ENCODE measurements at regions not wholly inside any gene's neighbourhood (a gene's known extent, or its start where the extent isn't known, plus 50 kb on each side); places are given as distances from the start of the nearest gene placed in this dataset.

DNA sequence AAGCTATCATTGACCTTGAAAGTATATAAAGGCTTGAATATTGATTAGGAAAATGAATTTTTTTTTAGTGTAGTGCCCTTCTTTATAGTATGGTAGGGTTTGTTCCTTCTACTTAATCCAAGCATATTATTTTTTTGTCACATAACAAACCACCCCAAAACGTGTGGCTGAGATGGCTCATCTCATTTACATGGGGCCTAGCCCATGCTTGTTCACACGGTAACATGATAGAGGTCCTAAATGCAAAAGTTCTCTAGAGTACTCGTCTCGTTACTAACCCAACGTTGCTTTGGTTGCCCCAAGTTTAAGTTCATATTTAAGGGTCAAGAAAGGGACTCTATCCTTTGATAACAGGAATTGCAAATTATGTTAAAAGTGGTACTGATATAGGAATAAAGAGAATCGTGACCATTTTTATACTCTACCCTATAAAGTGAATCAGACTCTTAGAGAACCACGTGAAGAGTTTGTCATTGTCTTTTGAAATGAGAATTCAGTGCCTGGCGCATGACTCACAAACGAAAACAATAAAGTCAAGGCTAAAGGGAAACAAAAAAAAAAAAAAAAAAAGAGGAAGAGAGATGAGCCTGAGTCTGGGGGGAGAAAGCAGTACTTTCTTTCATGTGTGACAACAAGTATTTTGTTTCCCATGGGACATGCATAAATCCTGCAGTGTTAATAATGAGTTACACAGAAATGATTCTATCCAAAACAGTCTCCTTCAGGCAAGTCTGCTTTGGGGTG, 402.8 kb upstream of the NWD2 start:
- no peak for DNase-seq

DNA sequence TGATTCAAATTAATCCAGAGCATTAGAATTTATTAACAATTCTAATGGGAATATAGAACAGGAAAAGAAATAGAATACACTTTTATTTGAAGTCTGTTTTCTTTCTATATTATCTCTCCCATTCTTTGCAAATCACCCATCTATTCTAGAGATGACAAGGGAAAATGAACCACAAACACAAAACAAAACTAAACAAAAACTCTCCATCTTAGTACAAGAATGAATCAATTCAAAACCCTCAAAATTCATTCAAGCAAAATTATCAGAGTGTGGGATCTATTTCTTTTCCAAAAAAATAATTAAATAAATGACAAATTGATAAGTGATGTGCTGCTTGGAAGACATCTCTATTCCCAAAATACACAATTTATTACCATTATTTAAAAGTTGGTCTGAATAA, 400.1 kb upstream of the NWD2 start:
- DNase-seq: no peak

DNA sequence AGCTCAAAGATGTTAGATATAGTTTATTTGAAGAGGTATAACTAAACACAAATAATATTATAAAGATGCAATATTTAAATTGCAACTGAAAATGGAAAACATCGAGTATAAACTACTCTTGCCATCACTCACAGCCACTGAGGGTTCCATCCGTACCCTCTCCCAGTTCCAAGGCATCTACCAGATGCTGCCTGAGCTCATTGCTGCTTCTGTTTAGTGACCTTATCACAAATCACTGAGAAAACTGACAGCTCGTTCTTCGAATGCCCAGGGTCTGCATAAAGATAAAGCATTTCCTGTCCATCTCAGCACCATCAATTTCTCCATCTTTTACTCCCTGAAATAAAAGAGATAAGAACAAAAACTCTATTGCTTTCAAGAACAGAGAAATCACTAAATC, 391.7 kb upstream of the NWD2 start:
- no peak for DNase-seq

DNA sequence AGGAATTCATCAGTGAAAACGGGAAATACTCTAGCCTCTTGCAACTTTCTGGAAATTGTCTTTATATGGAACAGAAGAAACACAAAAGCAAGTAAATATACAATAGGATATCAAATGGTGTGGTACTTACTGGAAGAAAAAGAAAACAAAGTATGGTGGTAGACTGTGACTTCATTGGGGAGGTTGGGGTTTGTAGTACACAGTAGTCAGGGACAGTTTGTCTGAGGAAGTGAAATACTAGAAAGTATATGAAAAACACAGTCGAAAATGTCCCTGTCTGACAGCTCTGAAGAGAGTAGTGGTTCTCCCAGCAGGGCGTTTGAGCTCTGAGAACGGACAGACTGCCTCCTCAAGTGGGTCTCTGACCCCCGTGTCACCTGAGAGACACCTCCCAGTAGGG, 390.0 kb upstream of the NWD2 start:
- DNase-seq: no peak

DNA sequence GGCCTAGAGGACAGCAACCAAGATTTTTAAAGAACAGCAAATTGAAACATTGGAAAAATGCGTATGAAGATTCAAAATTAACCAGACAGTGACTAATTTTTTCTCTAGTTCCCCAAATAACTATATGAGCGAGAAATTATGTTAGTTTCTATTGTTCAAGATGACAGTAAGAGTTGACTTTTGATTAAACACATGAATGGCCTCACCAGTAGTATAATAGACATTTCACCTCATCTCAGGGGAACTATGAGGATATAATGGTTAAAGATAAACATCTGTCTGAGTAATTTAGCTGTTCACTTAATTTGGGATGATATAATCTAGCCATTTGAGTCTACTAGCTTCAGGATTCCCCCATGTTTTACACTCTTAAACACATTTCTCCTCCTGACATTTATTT, 380.9 kb upstream of the NWD2 start:
- DNase-seq: no peak

DNA sequence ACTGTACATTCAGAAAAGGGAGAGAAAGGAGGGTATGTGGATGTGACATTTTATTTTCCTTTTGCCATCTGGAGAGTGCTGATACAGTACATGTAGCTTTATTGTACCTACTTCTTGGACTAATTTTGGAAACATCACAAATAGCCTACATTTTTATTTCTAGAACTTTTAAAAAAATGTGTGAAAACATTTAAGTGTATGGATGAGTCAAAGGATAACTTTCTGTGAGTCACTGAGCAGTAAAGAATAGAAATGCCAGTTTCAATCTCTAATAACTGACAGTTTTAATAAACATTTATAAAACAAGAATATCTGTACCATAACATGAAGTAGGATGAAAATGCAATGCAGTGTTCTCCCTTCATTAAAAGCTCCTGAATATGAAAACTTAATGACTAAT, 374.4 kb upstream of the NWD2 start:
- no peak for DNase-seq

DNA sequence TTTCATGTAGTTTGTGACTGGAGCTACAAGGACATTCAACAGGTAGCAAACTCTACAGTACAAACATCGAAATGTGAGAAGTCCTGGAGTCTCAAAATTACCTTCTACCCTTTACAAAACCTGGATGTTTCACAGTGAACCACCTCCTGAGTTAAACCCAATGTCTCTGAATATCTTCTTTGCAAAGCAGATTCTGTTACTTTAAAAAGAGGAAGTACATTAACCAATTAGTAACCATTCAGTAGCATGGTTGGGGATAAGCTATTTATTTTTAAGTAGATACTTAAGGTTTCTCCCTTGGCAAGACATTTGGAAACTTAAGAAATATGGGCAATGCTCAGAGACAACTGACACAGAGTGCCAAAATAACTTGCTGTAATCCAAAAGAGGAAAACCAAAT, 371.9 kb upstream of the NWD2 start:
- DNase-seq: no peak

DNA sequence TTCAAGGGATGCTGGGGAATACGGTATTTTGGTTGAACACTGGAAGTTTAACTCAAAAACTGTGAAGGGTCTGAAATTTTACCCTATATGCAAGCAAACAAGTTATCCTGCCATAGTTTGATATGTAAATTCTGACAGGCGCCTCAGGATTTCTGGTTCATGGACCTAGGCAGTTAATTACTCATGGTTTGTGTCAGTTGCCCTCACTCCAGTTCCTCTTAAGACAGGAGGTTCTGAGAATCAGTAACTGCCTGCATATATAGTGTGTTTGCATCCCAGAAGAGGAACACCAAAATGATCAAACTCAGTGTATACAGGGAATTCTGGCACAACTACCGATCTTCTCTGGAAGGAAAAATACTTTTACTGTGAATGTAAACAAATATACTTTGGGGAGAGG, 360.4 kb upstream of the NWD2 start:
- DNase-seq: no peak

DNA sequence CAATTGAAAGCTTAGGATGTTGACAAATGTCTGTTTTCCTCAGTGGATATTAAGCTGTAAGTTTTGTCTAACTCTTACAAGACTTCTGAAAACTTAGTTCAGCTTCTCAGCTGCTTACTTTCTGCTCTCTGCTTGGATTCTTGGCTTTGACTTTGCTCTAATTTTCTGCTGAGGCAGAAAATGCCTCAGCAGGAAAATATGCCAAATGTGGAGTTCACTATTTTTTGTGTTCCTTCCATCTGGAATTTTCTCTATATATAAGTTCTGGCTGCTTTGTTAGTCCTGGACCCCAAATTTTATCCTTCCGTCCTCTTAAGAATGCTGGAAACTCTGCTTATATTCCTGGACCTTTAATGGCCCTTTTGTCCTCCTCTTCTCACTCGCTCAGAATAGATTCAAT, 352.6 kb upstream of the NWD2 start:
- DNase-seq: no peak

DNA sequence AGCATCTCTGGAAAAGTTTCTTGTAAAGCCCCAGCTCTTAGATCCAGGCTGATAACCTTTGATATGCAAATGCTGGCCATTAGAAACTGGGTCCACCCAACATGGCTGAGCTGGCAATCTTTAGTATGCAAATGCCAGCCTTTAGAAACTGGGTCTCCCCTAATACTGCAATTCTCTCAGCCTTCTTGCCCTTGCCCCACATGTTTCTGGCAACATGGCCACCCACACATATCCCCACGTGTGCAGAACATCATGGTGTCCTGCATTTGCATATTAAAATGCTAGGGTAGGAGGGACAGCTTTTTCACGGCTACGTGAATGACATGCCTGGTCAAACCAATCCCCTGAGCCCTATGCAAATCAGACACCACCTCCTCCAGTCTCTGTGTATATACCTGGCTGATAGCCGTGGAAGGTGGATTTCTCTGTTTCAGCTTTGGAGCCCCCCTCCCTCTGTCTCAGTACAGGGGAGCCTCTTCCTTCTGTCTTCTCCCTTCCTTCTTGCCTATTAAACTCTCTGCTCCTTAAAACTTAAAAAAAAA, 344.0 kb upstream of the NWD2 start:
- no peak for DNase-seq

DNA sequence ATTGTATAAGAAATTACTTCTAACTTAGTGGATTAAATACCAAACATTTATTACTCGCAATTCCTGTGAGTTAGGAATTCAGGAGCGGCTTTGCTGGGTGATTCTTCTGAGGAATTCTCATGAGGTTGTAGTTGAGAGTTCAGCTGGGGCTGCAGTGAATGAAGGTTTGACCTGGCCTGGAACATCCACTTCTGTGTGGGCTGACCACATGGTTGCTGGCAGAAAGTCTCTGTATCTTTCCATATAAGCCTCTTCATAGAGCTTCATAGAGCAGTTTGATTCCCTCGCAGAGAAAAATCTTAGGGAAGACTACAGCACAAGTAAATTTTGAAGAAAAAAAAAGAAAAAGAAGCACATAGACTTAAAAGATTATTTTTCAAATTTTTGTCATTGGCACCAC, 339.7 kb upstream of the NWD2 start:
- DNase-seq: no peak

DNA sequence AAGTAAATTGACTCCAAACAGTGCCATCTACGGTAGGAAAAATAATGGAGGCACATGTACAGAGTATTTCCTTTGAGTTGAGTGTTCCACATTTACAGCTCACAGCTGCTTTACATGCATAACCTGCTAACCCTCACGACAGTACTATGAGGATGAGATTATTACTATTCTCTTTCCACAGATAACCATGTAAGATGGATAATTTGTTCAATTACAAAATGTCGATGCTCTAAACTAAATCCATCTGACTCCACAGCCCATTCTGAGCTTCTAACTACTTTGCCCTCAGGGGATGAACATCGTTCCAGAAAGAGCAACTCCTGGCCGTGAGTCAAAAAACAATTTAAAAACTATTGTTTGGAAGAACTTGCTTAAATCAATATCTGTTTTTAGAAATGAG, 330.4 kb upstream of the NWD2 start:
- DNase-seq: no peak

DNA sequence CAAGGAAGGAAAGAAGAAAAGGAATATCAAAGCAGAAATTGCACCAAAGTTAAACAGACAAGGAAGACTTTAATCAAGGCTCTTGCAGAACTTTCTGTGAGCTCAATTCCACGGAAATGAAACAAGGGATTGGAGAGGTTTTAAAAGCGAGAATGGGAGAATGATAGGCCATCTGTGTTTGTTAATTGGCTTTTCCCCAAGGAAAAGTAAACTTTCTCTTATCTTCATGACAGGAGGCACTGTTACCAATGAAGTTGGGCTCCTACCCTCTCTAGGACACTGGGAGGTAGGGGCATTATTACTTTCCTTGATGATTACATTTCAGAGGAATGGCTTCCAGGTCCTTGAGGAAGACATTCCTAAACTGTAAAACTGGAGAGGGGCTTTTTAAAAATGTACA, 328.8 kb upstream of the NWD2 start:
- DNase-seq: no peak

DNA sequence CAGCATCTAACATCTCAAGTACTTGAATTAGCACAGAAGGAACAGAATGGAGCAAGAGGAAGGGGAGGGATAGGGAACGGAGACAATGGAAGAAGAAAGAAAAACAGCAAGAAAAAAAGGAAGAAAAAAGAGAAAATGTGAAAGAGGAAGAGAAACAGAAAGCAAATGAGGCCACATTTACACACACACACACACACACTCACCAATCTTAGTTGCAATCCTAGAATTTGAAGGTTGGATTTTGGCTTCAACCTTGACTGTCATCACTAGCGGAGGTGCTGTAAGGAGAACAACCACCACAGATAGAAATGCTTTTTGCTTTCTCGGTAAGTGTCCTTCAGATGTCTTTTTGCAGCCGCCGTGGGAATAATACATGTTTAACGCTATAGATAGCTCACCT, 327.1 kb upstream of the NWD2 start:
- DNase-seq: no peak

DNA sequence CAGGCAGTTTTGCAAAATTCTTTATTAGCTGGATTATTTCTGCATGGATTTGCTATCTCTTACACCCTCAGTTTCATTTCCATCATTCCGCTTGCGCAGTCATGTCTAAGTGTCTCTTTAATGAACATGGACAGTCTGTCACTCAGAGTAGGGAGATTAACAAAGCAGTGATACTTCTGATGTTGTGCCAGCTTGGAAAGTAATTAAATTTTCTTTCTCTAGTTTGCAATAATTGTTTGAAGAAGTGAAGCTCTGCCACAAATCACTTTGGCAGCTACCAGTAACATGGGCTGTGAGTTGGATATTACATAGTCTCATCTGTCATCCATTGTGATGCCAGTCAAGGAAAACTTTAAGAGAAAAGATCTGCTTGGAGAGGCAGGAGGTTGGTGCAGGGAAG, 324.8 kb upstream of the NWD2 start:
- DNase-seq: no peak

DNA sequence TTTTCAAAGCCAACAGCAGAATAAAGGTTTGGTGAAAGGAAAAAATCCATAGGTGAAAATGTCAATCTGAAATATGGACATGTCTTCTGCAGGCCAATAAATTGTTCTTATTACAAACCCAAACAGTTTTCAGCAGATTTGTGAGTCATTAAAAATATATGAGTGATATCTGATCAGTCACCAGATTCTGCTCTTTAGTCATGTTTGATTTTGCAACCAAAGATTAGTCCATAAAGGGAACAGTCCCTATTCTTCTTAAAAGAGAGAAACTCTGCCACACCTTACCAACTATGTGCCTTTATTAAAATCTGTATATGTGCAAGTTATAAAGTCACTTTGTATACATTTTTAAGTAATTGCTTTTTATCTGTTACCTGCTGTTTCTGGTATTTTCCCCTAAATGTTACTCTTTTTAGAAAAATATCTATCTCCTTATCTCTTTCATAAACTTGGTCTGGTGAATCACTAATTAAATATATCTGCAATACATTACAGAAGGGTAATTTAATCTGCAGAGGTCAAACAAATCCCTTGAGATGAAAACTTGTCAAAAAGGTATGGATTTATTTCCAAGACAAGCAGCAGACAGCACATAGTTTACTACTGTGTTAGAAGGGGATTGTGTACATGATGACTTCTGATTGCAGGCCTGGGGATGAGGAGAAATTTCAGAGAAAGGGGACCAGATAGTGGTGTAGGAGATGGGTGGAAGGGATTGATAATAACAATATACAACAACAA, 322.9 kb upstream of the NWD2 start:
- no peak for DNase-seq

DNA sequence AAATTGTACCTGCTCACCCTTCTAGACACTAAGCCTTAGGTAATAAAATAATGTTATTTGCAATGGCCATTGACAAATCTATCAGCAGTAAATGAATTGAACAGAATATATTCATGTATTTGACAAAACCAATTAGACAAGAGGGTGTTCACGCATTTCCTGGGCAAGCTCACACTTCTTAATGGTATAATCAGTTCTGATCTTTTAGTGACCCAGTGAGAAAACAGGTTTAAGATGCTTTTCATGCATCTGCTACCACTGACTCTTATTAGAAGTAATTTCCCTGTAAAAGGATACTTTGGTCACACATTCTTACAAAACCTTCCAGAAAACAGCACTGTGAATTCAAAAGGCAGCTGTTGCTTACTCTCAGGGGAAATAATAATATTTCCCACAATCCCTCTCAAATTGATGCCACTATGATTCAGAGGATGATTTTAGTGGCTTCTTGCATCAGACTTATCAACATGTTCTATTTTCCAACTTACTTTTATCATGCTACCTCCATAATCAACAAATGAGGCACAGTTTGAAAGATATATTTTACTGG, 313.9 kb upstream of the NWD2 start:
- no peak for DNase-seq

DNA sequence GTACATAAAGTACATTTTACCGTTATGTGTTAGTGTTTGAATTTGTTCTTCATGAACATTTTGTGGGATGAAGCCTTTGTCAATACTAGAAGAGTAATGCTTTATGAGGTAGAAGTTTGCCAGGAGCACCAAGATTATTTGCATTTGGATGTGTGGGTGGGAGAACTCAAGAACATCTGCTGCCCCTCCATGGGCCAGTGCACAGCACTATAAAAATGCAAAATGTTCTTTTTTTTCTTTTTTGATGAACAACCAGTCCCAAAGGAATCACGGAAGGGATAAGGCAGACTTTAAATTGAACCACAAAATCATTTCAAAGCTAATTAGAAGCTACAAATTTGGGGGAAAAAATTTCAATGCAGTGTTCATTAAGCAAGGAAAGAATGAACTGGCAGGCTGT, 300.3 kb upstream of the NWD2 start:
- no peak for DNase-seq

DNA sequence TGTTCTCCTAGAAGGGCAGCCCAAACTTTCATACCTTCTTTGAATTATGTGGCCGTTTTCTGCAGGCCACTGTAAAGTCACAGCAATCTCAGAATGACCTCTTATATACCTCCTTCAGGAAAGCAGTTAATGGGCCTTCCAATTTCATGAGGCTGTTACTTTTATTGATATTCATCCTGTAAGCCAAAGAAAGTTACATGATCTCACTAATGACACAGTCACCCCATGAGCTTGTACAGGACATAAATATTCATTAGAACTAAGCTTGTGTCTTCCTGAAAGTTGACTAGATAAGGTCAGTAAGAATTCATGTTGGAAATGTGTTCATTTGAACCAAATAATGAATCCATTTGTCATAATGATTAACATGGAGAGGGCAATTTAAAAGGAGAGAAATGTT, 283.1 kb upstream of the NWD2 start:
- DNase-seq: no peak

DNA sequence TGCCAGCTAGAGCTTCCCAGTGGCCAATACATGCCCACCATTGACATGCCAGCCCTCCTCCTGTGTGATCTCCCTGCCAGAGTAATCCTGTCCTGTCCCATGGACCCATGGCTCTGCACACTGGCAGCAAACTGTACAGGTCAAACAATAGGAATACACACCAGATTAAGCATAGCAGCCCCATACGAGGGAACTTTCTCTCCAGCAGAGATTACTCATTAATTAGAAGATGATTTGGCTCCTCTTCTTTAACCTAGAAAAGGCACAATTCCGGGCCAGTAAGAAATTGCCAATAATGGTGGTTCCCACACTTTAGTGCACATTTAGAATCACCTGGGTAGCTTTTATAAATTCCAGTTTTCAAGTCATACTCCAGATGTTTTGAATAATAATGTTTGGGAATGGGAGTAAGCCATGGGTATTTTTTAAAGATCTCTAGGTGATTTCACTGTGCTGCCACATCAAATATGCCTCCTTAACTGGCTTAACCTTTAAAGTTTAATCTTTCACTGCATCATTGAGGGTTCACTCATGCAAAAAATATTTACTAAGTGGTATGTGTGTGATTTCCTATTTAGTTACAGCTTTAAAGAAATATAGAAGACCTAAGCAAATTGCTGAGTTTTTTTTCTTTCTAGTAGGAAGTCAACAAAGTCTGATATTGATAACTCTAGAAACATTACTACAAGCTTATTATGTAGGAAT, 277.6 kb upstream of the NWD2 start:
- DNase-seq: no peak

DNA sequence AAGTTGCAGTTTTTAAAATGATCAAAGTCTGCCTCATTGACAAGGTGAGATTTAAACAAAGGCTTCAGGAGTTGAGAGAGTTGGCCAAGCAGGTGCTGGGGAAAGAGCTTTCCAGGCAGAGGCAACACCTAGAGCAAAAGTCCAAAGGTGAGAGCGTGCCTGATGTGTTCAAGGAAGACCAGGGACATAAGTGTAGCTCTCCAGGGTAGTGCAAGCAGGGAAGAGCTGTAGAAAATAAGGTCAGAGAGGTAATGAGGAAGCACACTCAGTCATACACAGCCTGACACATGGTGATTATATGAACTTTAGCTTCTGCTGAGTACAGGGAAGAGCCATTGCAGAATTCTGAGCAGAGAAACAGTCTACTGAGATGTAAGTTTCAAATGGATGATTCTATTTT, 265.0 kb upstream of the NWD2 start:
- DNase-seq: no peak

DNA sequence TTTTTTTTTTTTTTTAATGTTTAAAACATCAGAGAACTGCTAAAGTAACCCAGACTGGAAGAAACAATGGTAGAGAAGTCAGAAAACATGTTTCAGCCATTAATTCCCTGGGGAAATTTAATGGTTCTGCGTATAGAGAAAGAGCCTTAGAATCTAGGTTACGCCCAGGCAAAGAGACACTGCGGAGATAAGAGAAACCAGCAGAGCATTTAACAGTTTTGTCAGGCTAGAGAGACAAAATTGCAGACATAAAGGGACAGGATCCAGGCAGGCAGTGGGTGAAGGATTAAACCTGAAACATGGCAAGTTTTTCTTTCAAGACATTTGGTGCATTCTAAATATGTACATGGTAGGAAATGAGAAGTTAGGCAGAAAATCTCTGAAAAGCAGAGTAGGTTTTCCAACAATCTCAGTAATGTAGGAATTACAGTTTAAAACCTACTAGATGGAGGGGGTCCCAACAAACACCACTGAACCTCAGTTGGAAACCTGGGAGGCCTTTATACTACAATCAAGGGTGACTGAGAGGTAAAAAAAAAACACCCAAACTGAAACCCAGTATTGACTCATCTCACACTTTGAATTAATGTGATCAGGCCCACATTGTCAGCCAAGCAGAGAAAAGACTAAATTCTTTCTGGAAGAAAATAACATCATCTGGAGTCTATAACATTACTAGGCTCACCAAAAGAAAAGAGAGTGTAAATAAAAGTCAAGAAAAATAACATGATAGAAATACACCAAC, 254.2 kb upstream of the NWD2 start:
- DNase-seq: no peak

DNA sequence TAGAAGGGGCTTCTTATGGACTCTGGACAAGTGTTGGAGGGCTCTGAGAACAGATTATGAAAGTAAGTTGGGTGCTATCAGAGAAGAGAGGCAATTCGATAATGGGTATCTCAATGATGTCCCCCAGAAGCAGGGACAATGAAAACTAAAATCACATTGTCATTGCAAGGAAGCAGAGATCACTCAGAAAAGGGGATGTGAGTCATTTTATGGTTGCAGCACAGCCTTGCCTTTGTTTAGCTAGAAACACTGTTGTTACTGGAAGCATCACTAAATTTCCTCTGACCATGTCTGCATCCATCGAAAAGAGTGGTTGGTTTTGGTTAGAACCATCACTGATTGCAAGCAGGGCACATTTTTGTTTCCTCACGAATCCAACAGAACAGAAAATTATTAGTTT, 246.8 kb upstream of the NWD2 start:
- DNase-seq: no peak
